Keratinocyte (primary cell): ENCODE measurements at regions not wholly inside any gene's neighbourhood (a gene's known extent, or its start where the extent isn't known, plus 50 kb on each side); places are given as distances from the start of the nearest gene placed in this dataset.

Experiments
- DNase-seq: peaks from one replicate; pipeline ENCODE4 v3.0.0-alpha.2; 2011; ENCODE audit warnings: low read depth, missing footprints, low spot score
- FAIRE-seq: peaks from 2 replicates; lab custom pipeline; 2011; peaks lifted over from hg19 to GRCh38; lab: Jason Lieb, UNC
- H2AFZ ChIP-seq: 2 replicates; pipeline ENCODE4 v1.6.0; 2012; ENCODE audit warnings: low read length, control low read depth, inconsistent platforms; ENCODE audit not compliant: control insufficient read depth
- H3K27ac ChIP-seq: 2 replicates; pipeline ENCODE4 v1.5.1; 2011; ENCODE audit warnings: low read length; ENCODE audit not compliant: control insufficient read depth, insufficient read depth
- H3K27me3 ChIP-seq: 3 replicates; pipeline ENCODE4 v1.6.0; 2011; ENCODE audit warnings: low read length; ENCODE audit not compliant: control insufficient read depth, insufficient read depth; ENCODE audit errors: extremely low read depth
- H3K36me3 ChIP-seq, 2 experiments: 2 replicates in 1 of 2; 3 replicates in 1 of 2; pipeline ENCODE4 v1.5.1; 2011; ENCODE audit warnings: low read length in 2 of 2, mild to moderate bottlenecking in 1 of 2; ENCODE audit not compliant: control insufficient read depth in 2 of 2, insufficient read depth in 2 of 2; ENCODE audit errors: extremely low read depth in 1 of 2
- H3K4me1 ChIP-seq: 3 replicates; pipeline ENCODE4 v1.5.1; 2011; ENCODE audit warnings: low read length; ENCODE audit not compliant: control insufficient read depth, insufficient read depth; ENCODE audit errors: extremely low read depth
- H3K4me2 ChIP-seq: 3 replicates; pipeline ENCODE4 v1.6.0; 2011; ENCODE audit warnings: low read depth, low read length; ENCODE audit not compliant: control insufficient read depth, insufficient read depth; ENCODE audit errors: extremely low read depth
- H3K4me3 ChIP-seq, 3 experiments: fragments of 200-600 bp in 1 of 3; sonication (generic) in 1 of 3; 2 replicates in 2 of 3; 3 replicates in 1 of 3; pipeline ENCODE4 v1.5.1; 2011 to 2016; ENCODE audit warnings: low read length in 3 of 3, mild to moderate bottlenecking in 3 of 3, control low read depth in 2 of 3, inconsistent platforms in 1 of 3, low read depth in 1 of 3, mixed read lengths in 1 of 3, mixed run types in 1 of 3, moderate library complexity in 1 of 3; ENCODE audit not compliant: control insufficient read depth in 2 of 3, insufficient read depth in 2 of 3; ENCODE audit errors: extremely low read depth in 1 of 3
- H3K79me2 ChIP-seq: 2 replicates; pipeline ENCODE4 v1.6.0; 2012; ENCODE audit warnings: low read length; ENCODE audit not compliant: control insufficient read depth, insufficient read depth
- H3K9ac ChIP-seq: 3 replicates; pipeline ENCODE4 v1.6.0; 2011; ENCODE audit warnings: low read length; ENCODE audit not compliant: control insufficient read depth, insufficient read depth; ENCODE audit errors: extremely low read depth
- H3K9me1 ChIP-seq: 3 replicates; pipeline ENCODE4 v1.6.0; 2011; ENCODE audit warnings: low read length; ENCODE audit not compliant: control insufficient read depth, insufficient read depth; ENCODE audit errors: extremely low read depth
- H3K9me3 ChIP-seq: 2 replicates; pipeline ENCODE4 v1.5.1; 2012; ENCODE audit warnings: low read depth, low read length; ENCODE audit not compliant: control insufficient read depth
- H4K20me1 ChIP-seq: 3 replicates; pipeline ENCODE4 v1.6.0; 2011; ENCODE audit warnings: low read length; ENCODE audit not compliant: control insufficient read depth, insufficient read depth; ENCODE audit errors: extremely low read depth
- EZH2 ChIP-seq: IDR thresholded peaks from one replicate; pipeline ENCODE4 v1.6.1; 2012; ENCODE audit warnings: inconsistent platforms, mild to moderate bottlenecking, low read length, moderate library complexity
- dilution Hi-C: fragments of 300-500 bp; cut with MboI; formaldehyde crosslinking; loops from one replicate; pipeline ENCODE4 v1.7.0; 2020; ENCODE audit warnings: low sequenced_read_pairs; ENCODE audit not compliant: extremely low pct_ligation_motif_present
- TF ChIP-seq, protein P1 (sequence below), 3 experiments: IDR thresholded peaks in 1 of 3; conservative IDR thresholded peaks in 1 of 3; optimal IDR thresholded peaks in 1 of 3; 2 replicates in 2 of 3; 3 replicates in 1 of 3; pipeline versions ENCODE3 to v1.5.1; 2011; ENCODE audit warnings: low read length in 3 of 3, mild to moderate bottlenecking in 3 of 3, moderate library complexity in 2 of 3, control low read depth in 1 of 3, inconsistent platforms in 1 of 3; ENCODE audit not compliant: insufficient read depth in 2 of 3; ENCODE audit errors: extremely low read depth in 1 of 3

- FAIRE-seq: no peak
- no peak overlapping the region for H3K4me3 ChIP-seq
- H3K27me3 ChIP-seq: no peaks in the 10 kb centered on the region
- no peaks in the 10 kb centered on the region for H3K4me1 ChIP-seq
- H3K27ac ChIP-seq: no peak overlapping the region
- H3K79me2 ChIP-seq: no peaks in the 10 kb centered on the region
- no peak for TF ChIP-seq EZH2
- TF ChIP-seq, protein P1, sequence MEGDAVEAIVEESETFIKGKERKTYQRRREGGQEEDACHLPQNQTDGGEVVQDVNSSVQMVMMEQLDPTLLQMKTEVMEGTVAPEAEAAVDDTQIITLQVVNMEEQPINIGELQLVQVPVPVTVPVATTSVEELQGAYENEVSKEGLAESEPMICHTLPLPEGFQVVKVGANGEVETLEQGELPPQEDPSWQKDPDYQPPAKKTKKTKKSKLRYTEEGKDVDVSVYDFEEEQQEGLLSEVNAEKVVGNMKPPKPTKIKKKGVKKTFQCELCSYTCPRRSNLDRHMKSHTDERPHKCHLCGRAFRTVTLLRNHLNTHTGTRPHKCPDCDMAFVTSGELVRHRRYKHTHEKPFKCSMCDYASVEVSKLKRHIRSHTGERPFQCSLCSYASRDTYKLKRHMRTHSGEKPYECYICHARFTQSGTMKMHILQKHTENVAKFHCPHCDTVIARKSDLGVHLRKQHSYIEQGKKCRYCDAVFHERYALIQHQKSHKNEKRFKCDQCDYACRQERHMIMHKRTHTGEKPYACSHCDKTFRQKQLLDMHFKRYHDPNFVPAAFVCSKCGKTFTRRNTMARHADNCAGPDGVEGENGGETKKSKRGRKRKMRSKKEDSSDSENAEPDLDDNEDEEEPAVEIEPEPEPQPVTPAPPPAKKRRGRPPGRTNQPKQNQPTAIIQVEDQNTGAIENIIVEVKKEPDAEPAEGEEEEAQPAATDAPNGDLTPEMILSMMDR (optimal IDR thresholded peaks at IDR 0.05 in 1 of 3, IDR thresholded peaks at IDR 0.05 in 1 of 3, conservative IDR thresholded peaks at IDR 0.05 in 1 of 3; ENCODE audit: extremely low read depth in 1 of 3, insufficient read depth in 2 of 3, low read length in 3 of 3): no peak
- H4K20me1 ChIP-seq: no peaks in the 10 kb centered on the region
- H2AFZ ChIP-seq: no peak overlapping the region
- dilution Hi-C loops: no loop called here
- H3K9me3 ChIP-seq: peaks cover 2% of the 10 kb centered on the region
- H3K9ac ChIP-seq: no peak overlapping the region
- H3K9me1 ChIP-seq: no peaks in the 10 kb centered on the region
- no peak overlapping the region for H3K4me2 ChIP-seq
- H3K36me3 ChIP-seq: no peaks in the 10 kb centered on the region
- no peak for DNase-seq
Observed at GRCh38 chr5:27875148-27875547, 836.8 kb upstream of the CDH9 start.

DNA sequence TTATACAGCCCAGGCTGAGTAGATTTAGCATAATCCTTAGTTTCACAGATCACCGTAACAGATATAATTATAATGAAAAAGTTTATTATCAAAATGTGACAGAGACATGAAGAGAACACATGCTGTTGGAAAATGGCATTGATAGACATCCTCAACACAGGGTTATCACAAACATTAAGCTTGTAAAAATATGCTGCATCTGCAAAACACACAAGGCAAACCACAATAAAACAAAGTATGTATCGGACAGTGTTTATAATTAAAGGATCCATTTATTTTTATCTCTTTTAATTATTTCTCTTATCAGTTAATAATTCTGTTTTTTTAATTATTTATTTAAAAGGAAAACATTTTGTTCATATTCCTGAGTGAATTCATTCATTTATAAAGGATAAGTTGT lies 829.9 kb upstream of the CDH9 start:
- Histone ChIP-seq H4K20me1 (no peaks in the 10 kb centered on the region), H3K4me1 (no peaks in the 10 kb centered on the region), H3K4me2 (no peak overlapping the region), H3K4me3 (no peak overlapping the region), H2AFZ (no peak overlapping the region), H3K9me1 (no peaks in the 10 kb centered on the region), H3K36me3 (no peaks in the 10 kb centered on the region), H3K27ac (no peak overlapping the region), H3K9me3 (peaks cover 2% of the 10 kb centered on the region), H3K9ac (no peak overlapping the region), H3K79me2 (no peaks in the 10 kb centered on the region), H3K27me3 (no peaks in the 10 kb centered on the region)
- DNase-seq: no peak
- dilution Hi-C loops: no loop called here
- no peak for TF ChIP-seq EZH2
- TF ChIP-seq, protein P1 (optimal IDR thresholded peaks at IDR 0.05 in 1 of 3, IDR thresholded peaks at IDR 0.05 in 1 of 3, conservative IDR thresholded peaks at IDR 0.05 in 1 of 3; ENCODE audit: extremely low read depth in 1 of 3, insufficient read depth in 2 of 3, low read length in 3 of 3): no peak
- no peak for FAIRE-seq
